Neural cell (in vitro differentiated cells): ENCODE measurements at regions not wholly inside any gene's neighbourhood (a gene's known extent, or its start where the extent isn't known, plus 50 kb on each side); places are given as distances from the start of the nearest gene placed in this dataset.

Experiments
- H2AFZ ChIP-seq: fragments of 200-600, 300-800 bp; sonication (generic), shearing (Covaris generic); 2 replicates; pipeline ENCODE4 v1.6.0; 2014; ENCODE audit warnings: low read depth, mild to moderate bottlenecking, antibody characterized with exemption, low read length, moderate library complexity
- H3F3A ChIP-seq: fragments of 200-600 bp; shearing (Covaris generic); 2 replicates; pipeline ENCODE4 v1.6.1; 2016; ENCODE audit warnings: mild to moderate bottlenecking, moderate library complexity, mixed read lengths, antibody characterized with exemption, low read length; ENCODE audit not compliant: insufficient read depth, poor library complexity, severe bottlenecking
- H3K27ac ChIP-seq: fragments of 200-600, 300-800 bp; sonication (generic), shearing (Covaris generic); 2 replicates; pipeline ENCODE4 v1.5.1; 2014; ENCODE audit warnings: mild to moderate bottlenecking, low read length, moderate library complexity
- H3K27me3 ChIP-seq: fragments of 300-800, 200-600 bp; sonication (generic), shearing (Covaris generic); 2 replicates; pipeline ENCODE4 v1.6.0; 2014; ENCODE audit warnings: mild to moderate bottlenecking, low read depth, low read length, moderate library complexity; ENCODE audit not compliant: insufficient read depth
- H3K36me3 ChIP-seq: fragments of 300-800, 200-600 bp; sonication (generic), shearing (Covaris generic); 2 replicates; pipeline ENCODE4 v1.5.1; 2014; ENCODE audit warnings: mild to moderate bottlenecking, antibody characterized with exemption, low read length, moderate library complexity; ENCODE audit not compliant: insufficient read depth
- H3K4me2 ChIP-seq: fragments of 300-800, 200-600 bp; sonication (generic), shearing (Covaris generic); 2 replicates; pipeline ENCODE4 v1.6.0; 2014; ENCODE audit warnings: mild to moderate bottlenecking, low read length
- H3K4me3 ChIP-seq: fragments of 300-800, 200-600 bp; sonication (generic), shearing (Covaris generic); 2 replicates; pipeline ENCODE4 v1.5.1; 2014; ENCODE audit warnings: mild to moderate bottlenecking, low read length, moderate library complexity
- H3K79me2 ChIP-seq: fragments of 200-600 bp; shearing (Covaris generic); replicated peaks from 2 replicates; pipeline ENCODE4 v1.6.0; 2014; ENCODE audit warnings: mild to moderate bottlenecking, low read length, moderate library complexity; ENCODE audit not compliant: insufficient read depth
- H3K9ac ChIP-seq: fragments of 300-800, 200-600 bp; sonication (generic), shearing (Covaris generic); 2 replicates; pipeline ENCODE4 v1.6.1; 2016; ENCODE audit warnings: mild to moderate bottlenecking, low read length, mixed read lengths
- H3K9me2 ChIP-seq: fragments of 200-600 bp; shearing (Covaris generic); 2 replicates; pipeline ENCODE4 v1.6.1; 2016; ENCODE audit warnings: mild to moderate bottlenecking, low read length, mixed read lengths; ENCODE audit not compliant: insufficient read depth
- H3K9me3 ChIP-seq: fragments of 200-600, 300-800 bp; sonication (generic), shearing (Covaris generic); 2 replicates; pipeline ENCODE4 v1.6.1; 2016; ENCODE audit warnings: mild to moderate bottlenecking, mixed run types, low read length, moderate library complexity, mixed read lengths
- H4K20me1 ChIP-seq: fragments of 200-600 bp; shearing (Covaris generic); 2 replicates; pipeline ENCODE4 v1.6.1; 2016; ENCODE audit warnings: mild to moderate bottlenecking, mixed run types; ENCODE audit not compliant: insufficient read depth
- EP300 ChIP-seq: fragments of 450-650 bp; conservative IDR thresholded peaks from 2 replicates; pipeline ENCODE4 v1.6.1; 2014; ENCODE audit warnings: antibody characterized with exemption, mild to moderate bottlenecking, moderate library complexity; ENCODE audit not compliant: poor library complexity, severe bottlenecking
- EZH2 ChIP-seq: fragments of 200-600, 300-800 bp; shearing (Covaris generic), sonication (generic); IDR thresholded peaks from 2 replicates; pipeline ENCODE4 v1.6.1; 2014; ENCODE audit warnings: antibody characterized with exemption, low read length, borderline replicate concordance, mild to moderate bottlenecking; ENCODE audit not compliant: insufficient read depth, poor library complexity, severe bottlenecking
- MXI1 ChIP-seq: fragments of 450-650 bp; conservative IDR thresholded peaks from 2 replicates; pipeline ENCODE4 v1.6.1; 2014; ENCODE audit warnings: antibody characterized with exemption, mild to moderate bottlenecking; ENCODE audit not compliant: poor library complexity, severe bottlenecking
- POLR2AphosphoS5 ChIP-seq: IDR thresholded peaks from 2 replicates; pipeline ENCODE4 v1.6.1; 2012
- RAD21 ChIP-seq: fragments of 450-650 bp; conservative IDR thresholded peaks from 2 replicates; pipeline ENCODE4 v1.6.1; 2014; ENCODE audit warnings: antibody characterized with exemption, mild to moderate bottlenecking, moderate library complexity
- SMC3 ChIP-seq: fragments of 450-650 bp; conservative IDR thresholded peaks from 2 replicates; pipeline ENCODE4 v1.6.1; 2014; ENCODE audit warnings: antibody characterized with exemption, mild to moderate bottlenecking, moderate library complexity; ENCODE audit not compliant: poor library complexity
- TAF1 ChIP-seq: IDR thresholded peaks from 2 replicates; pipeline ENCODE4 v1.6.1; 2012; ENCODE audit warnings: low read depth
- TF ChIP-seq, protein P1 (sequence below): IDR thresholded peaks from 2 replicates; pipeline ENCODE4 v1.6.1; 2012; ENCODE audit warnings: borderline replicate concordance
- TF ChIP-seq, protein P2 (sequence below): fragments of 450-650 bp; IDR thresholded peaks from 2 replicates; pipeline ENCODE4 v1.5.1; 2014; ENCODE audit warnings: antibody characterized with exemption, mild to moderate bottlenecking, moderate library complexity; ENCODE audit not compliant: poor library complexity, severe bottlenecking

DNA sequence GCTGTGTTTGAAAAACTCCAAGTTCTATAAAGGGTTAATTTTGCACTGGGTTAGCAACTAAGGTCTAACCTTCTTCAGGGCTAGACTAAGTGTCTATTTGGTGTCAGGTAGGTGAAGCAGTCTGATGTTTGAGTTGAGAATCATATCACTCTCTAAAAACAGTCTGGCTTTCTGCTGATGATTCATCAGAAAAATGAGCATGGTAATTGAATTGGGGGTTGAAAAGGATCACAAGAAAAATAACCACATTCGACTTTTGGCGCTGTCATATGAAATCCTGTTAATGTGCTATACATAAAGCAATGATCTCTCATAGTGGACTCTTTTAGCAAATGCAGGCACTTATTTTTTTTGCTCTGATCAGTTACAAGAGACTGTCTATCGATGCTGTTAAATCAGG lies 242.2 kb upstream of the AZI2 start:
- H3K79me2 ChIP-seq = no peaks in the 10 kb centered on the region
- H3K4me2 ChIP-seq = no peak overlapping the region
- TF ChIP-seq SMC3 (no peak), RAD21 (no peak), POLR2AphosphoS5 (no peak), EP300 (no peak), TAF1 (no peak), MXI1 (no peak), EZH2 (no peak)
- TF ChIP-seq, protein P1, sequence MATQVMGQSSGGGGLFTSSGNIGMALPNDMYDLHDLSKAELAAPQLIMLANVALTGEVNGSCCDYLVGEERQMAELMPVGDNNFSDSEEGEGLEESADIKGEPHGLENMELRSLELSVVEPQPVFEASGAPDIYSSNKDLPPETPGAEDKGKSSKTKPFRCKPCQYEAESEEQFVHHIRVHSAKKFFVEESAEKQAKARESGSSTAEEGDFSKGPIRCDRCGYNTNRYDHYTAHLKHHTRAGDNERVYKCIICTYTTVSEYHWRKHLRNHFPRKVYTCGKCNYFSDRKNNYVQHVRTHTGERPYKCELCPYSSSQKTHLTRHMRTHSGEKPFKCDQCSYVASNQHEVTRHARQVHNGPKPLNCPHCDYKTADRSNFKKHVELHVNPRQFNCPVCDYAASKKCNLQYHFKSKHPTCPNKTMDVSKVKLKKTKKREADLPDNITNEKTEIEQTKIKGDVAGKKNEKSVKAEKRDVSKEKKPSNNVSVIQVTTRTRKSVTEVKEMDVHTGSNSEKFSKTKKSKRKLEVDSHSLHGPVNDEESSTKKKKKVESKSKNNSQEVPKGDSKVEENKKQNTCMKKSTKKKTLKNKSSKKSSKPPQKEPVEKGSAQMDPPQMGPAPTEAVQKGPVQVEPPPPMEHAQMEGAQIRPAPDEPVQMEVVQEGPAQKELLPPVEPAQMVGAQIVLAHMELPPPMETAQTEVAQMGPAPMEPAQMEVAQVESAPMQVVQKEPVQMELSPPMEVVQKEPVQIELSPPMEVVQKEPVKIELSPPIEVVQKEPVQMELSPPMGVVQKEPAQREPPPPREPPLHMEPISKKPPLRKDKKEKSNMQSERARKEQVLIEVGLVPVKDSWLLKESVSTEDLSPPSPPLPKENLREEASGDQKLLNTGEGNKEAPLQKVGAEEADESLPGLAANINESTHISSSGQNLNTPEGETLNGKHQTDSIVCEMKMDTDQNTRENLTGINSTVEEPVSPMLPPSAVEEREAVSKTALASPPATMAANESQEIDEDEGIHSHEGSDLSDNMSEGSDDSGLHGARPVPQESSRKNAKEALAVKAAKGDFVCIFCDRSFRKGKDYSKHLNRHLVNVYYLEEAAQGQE = no peak
- TF ChIP-seq, protein P2, sequence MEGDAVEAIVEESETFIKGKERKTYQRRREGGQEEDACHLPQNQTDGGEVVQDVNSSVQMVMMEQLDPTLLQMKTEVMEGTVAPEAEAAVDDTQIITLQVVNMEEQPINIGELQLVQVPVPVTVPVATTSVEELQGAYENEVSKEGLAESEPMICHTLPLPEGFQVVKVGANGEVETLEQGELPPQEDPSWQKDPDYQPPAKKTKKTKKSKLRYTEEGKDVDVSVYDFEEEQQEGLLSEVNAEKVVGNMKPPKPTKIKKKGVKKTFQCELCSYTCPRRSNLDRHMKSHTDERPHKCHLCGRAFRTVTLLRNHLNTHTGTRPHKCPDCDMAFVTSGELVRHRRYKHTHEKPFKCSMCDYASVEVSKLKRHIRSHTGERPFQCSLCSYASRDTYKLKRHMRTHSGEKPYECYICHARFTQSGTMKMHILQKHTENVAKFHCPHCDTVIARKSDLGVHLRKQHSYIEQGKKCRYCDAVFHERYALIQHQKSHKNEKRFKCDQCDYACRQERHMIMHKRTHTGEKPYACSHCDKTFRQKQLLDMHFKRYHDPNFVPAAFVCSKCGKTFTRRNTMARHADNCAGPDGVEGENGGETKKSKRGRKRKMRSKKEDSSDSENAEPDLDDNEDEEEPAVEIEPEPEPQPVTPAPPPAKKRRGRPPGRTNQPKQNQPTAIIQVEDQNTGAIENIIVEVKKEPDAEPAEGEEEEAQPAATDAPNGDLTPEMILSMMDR = no peak
- H3K36me3 ChIP-seq = no peaks in the 10 kb centered on the region
- no peak overlapping the region for H3K27ac ChIP-seq
- no peak overlapping the region for H3K9ac ChIP-seq
- H4K20me1 ChIP-seq = no peaks in the 10 kb centered on the region
- H3K9me2 ChIP-seq = no peaks in the 10 kb centered on the region
- H3F3A ChIP-seq = no peaks in the 10 kb centered on the region
- H3K27me3 ChIP-seq = no peaks in the 10 kb centered on the region
- H2AFZ ChIP-seq = no peak overlapping the region
- H3K4me3 ChIP-seq = no peak overlapping the region
- H3K9me3 ChIP-seq = no peaks in the 10 kb centered on the region

DNA sequence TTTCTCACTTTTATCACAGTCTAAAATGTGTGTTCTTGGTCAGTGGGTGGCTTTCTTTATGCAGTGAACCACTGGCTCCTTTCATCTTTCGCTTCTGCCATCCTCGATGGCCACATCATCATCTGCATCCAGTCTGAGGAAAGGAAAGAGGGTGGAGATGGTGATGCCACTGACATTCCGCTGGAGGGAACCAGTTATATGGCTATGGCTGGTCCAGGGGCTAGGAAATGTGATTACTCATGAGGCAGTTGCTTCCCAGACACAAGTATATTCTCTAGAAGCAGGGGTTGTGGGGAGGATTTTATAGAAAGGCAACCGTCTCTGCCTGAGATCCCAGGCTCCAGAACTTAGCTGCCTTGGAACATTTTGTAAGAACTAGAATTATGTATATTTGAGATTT lies 246.7 kb upstream of the AZI2 start:
- H3K27ac ChIP-seq = no peak overlapping the region
- H4K20me1 ChIP-seq = no peaks in the 10 kb centered on the region
- H3K27me3 ChIP-seq = no peaks in the 10 kb centered on the region
- no peak overlapping the region for H2AFZ ChIP-seq
- TF ChIP-seq EZH2 = no peak
- TF ChIP-seq MXI1 = no peak
- TF ChIP-seq TAF1 = no peak
- TF ChIP-seq, protein P2 = no peak
- TF ChIP-seq, protein P1 = no peak
- TF ChIP-seq EP300 = no peak
- TF ChIP-seq POLR2AphosphoS5 = no peak
- no peak for TF ChIP-seq RAD21
- no peak for TF ChIP-seq SMC3
- no peak overlapping the region for H3K4me2 ChIP-seq
- H3K9me2 ChIP-seq = no peaks in the 10 kb centered on the region
- H3K36me3 ChIP-seq = no peaks in the 10 kb centered on the region
- H3K9ac ChIP-seq = no peak overlapping the region
- H3K9me3 ChIP-seq = no peaks in the 10 kb centered on the region
- no peaks in the 10 kb centered on the region for H3K79me2 ChIP-seq
- H3K4me3 ChIP-seq = no peak overlapping the region
- H3F3A ChIP-seq = no peaks in the 10 kb centered on the region
